ENCODE measurements at regions not wholly inside any gene's neighbourhood (a gene's known extent, or its start where the extent isn't known, plus 50 kb on each side); places are given as distances from the start of the nearest gene placed in this dataset.
"Not testable (repeated sequence)": the region's sequence is repeated elsewhere in the genome, so short reads cannot be mapped to it uniquely, and the experiment has no call there.

GRCh38 chr3:157857440-157857839 is 248.8 kb downstream of the SHOX2 start:
- Histone ChIP-seq H3K27me3 (no peaks in the 10 kb centered on the region), H3K9me3 (peaks cover 0 to 7% (median 0%) of the 10 kb centered on the region in 11 donors), H3K4me1 (no peaks in the 10 kb centered on the region), H3K36me3 (no peaks in the 10 kb centered on the region), H3K4me3 (no peak overlapping the region), H3K27ac (no peak overlapping the region)
- DNase-seq = no peak
- ATAC-seq = no peak
- intact Hi-C loops (cut with DNase I) = no loop called here
- WGBS, 2 donors = 14 to 18% methylated on average over 5 of the region's 5 CpGs
- TF ChIP-seq, protein P1, sequence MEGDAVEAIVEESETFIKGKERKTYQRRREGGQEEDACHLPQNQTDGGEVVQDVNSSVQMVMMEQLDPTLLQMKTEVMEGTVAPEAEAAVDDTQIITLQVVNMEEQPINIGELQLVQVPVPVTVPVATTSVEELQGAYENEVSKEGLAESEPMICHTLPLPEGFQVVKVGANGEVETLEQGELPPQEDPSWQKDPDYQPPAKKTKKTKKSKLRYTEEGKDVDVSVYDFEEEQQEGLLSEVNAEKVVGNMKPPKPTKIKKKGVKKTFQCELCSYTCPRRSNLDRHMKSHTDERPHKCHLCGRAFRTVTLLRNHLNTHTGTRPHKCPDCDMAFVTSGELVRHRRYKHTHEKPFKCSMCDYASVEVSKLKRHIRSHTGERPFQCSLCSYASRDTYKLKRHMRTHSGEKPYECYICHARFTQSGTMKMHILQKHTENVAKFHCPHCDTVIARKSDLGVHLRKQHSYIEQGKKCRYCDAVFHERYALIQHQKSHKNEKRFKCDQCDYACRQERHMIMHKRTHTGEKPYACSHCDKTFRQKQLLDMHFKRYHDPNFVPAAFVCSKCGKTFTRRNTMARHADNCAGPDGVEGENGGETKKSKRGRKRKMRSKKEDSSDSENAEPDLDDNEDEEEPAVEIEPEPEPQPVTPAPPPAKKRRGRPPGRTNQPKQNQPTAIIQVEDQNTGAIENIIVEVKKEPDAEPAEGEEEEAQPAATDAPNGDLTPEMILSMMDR (IDR thresholded peaks at IDR 0.05) = no peak

DNA sequence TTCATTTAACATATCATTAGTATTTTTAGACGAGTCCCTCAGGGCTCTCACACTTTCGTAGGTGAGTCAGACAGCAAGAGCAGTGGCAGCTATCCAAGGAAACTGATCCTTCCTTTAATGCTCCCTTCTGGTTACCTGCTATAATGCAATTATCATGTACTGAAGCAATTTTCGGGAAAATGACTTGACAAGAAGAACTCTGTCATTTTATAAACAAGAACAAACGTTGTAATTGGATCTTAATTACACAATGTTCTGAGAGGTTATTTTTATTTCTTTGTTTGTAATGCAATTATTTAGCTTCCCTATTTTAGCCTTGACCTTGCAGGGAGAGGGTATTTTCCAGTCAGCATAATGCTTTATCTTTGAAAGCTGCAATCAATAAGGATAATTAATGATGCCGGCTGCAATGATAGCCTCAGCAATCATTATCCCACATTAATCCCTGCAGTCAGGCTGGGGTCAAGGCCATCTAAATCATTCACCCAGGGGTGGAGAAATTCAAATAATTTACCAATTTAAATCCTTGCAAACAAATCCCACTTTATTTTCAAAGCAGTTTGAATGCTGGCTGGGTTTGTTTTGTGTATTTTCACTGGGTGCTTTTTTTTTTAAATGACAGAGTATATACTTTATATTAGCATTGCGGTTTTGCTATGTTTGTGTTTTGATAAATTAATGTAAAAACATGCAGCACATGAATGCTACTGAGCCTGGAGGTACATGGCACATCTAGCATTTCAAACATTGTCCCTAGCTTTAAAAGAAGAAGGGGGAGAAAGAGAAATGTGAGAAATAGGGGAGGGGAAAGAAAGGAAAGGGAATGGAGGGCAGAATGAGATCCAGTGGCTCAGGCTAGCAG is 249.9 kb downstream of the SHOX2 start:
- Histone ChIP-seq H3K27ac (no peak overlapping the region), H3K36me3 (no peaks in the 10 kb centered on the region), H3K27me3 (no peaks in the 10 kb centered on the region), H3K4me3 (no peak overlapping the region), H3K4me1 (no peaks in the 10 kb centered on the region), H3K9me3 (peaks cover 0 to 8% (median 0%) of the 10 kb centered on the region in 11 donors)
- ATAC-seq (no peak), DNase-seq (no peak)
- TF ChIP-seq, protein P1 (IDR thresholded peaks at IDR 0.05) = no peak
- WGBS, 2 donors = 58 to 64% methylated on average over 6 of the region's 6 CpGs
- intact Hi-C loops (cut with DNase I) = no loop called here

DNA sequence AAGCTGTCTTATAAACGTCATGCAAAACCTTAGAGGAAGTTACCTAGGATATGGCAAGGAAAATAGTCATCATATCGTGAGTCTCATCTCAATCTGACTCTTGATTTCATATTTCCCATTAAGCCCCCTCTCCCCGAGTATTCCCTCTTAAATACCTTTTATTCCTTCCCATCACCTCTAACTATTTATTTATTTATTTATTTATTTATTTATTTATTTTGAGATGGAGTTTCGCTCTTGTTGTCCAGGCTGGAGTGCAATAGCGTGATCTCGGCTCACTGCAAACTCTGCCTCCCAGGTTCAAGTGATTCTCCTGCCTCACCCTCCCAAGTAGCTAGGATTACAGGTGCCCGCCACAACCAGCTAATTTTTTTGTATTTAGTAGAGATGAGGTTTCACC is 260.4 kb downstream of the SHOX2 start:
- H3K36me3 ChIP-seq; H3K4me1 ChIP-seq; H3K4me3 ChIP-seq; ATAC-seq; H3K27ac ChIP-seq; H3K9me3 ChIP-seq; DNase-seq; intact Hi-C loops (cut with DNase I); H3K27me3 ChIP-seq: not testable (repeated sequence)
- WGBS, 2 donors = 86 to 92% methylated on average over 7 of the region's 7 CpGs

DNA sequence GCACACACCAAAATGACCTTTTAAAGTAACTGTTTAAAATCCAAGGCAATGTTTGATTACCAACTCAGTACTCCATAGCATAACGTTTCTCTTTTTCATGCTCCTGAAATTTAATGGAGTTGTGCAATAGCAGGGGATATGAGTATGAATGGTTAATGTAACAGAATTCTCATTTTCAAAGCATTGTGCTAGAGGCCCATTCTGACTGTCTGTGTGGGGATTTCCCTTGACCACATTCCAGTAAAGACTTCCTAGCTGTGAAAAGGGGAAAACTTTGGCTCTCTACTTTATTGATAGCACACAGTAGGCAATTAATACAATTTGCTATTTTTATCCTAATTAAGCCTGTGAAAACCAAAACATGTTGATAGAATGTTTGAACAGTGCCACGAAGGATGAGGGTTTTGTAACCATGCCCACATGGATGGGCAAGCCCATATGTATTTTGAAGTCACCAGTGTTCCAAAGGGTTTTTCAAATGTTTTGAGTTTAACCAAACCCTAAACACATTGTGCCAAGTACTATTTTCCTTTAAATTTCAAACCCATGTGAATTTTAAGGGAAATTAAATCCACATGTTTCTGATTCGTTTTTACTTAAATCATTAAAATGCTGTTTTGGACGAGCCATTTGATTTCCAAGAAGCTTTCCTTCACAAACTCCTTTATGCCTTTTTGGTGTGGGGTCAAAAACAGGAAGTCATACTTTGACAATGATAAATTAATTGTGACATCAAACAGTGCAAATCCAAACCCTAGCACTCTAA is 261.2 kb downstream of the SHOX2 start:
- Histone ChIP-seq H3K36me3 (no peaks in the 10 kb centered on the region), H3K27ac (no peak overlapping the region), H3K4me1 (no peaks in the 10 kb centered on the region), H3K27me3 (no peaks in the 10 kb centered on the region), H3K9me3 (no peaks in the 10 kb centered on the region), H3K4me3 (no peak overlapping the region)
- no peak for DNase-seq
- TF ChIP-seq, protein P1 (IDR thresholded peaks at IDR 0.05) = no peak
- intact Hi-C loops (cut with DNase I) = no loop called here
- 48 to 52% methylated on average over 4 of the region's 4 CpGs for WGBS, 2 donors
- ATAC-seq = no peak

Measured in heart right ventricle (tissue), 16 donors.